Kidney tubule cell (primary cell): ENCODE measurements at regions not wholly inside any gene's neighbourhood (a gene's known extent, or its start where the extent isn't known, plus 50 kb on each side); places are given as distances from the start of the nearest gene placed in this dataset.
"Not testable (repeated sequence)": the region's sequence is repeated elsewhere in the genome, so short reads cannot be mapped to it uniquely, and the experiment has no call there.

Experiments
- DNase-seq: peaks from one replicate; pipeline ENCODE4 v3.0.0-alpha.2; 2018; ENCODE audit warnings: low spot score

DNA sequence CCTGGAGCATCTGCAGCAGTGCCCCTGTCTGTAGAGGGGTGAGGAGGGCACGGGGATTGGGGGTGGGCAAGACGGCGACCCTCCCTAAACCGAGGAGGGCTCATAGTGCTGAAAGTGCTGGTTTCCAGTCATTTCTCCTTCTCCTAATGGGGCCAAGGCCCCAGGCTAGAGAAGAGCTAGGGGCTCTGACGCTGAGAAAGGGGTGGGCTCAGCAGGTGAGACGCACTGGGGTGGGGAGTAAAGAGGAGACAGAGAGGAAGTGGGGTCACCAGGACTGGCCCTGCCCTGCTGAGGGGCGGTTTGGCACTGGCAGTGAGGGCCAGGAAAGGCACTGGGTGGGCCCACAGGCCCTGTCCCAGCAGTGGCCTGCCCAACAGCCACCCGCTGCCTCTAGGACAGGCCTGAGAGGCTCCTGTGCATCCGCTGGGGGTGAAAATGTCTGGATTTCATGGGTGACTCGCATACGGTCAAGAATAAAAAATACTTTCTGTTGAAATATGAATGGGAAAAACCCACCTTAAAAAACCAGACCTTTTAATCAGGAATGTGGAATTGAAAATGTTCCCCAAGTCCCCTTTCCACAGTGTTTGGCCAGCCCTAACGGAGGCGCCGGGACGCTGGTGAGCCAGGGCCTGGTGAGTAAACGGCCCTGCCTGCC is 122.4 kb upstream of the SMURF2 start:
- no peak for DNase-seq

GRCh38 chr17:64783556-64784352 is 121.6 kb upstream of the SMURF2 start:
- DNase-seq: no peak

GRCh38 chr17:64783031-64783461 is 120.9 kb upstream of the SMURF2 start:
- DNase-seq: no peak

GRCh38 chr17:64781810-64782555 is 119.9 kb upstream of the SMURF2 start:
- no peak for DNase-seq

DNA sequence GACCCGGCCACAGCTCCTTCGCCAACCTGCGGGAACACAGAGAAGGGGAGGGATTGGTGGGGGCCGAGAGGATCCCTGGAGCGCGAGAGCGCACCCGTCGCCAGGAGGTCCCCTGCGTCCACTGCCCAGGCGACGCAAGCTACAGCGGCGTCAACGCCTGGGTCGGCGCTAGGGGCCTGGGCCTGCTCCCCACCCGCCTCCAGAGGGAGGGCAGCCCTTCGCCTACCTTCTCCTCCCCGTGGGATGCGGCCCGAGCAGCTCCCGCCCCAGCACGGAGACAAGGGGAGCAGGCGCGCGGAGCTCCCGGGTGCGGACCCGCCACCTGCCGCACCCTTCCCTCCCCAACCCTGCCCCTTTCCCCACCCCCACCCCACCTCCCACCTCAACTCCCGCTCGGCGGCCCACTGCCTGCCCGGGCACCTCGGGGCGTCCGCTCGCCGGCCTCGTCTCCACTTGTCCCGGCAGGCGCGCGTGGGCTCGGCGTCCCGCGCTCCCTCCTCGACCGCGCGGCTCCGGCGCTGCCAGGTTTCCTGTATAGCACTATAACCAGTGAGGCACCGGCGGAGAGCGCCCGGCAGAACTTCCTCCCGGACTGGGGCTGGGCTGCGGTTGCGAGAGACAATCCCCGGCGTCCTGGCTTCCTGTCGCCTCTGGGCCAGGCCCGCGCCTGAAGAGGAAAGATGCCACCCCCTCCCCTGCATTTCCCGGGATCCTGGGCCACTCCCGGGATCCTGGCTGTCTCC is 119.1 kb upstream of the SMURF2 start:
- peak; percentile 71 for DNase-seq

- DNase-seq: peak; percentile 87
These were observed 118.2 kb upstream of the SMURF2 start for GRCh38 chr17:64780096-64781013.

DNA sequence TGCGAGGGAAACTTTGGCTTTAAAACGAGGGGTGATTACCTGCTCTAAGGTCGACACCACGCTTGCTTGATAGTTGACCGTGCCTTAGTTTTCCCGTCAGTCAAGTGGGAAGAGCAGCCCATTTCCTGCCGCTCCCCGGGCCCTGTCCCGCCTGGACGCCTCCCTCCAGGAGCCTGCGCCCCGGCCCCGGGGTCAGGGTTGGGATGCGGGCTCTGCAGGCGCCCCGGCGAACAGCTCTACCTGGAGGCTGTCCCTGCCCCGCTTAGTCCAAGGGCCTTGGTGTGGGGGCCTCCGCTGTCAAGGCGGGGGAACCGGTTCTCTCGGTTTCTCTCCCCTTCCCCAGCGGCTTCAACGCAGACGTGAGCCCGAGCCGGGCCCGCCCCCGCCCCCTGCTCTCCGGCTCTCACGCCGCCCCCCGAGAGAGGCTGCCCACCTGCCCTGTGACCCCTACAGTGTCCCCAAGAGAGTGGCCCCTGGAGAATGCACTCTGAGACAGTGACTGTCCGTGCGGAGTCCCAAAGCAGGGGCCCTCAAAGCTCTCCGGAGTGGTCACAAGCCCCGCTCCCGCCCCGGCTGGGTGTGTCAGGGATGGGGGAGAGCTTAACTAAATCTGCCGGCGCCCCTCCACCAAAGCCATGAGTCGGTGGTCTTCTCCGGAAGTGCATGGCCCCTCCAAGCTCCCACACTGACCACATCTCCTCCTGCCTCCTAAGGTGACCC is 117.4 kb upstream of the SMURF2 start:
- DNase-seq: no peak

- DNase-seq: not testable (repeated sequence)
These were observed 116.9 kb upstream of the SMURF2 start for GRCh38 chr17:64779098-64779375.

GRCh38 chr17:64778240-64779097 is 116.4 kb upstream of the SMURF2 start:
- DNase-seq: peak; percentile 36

DNA sequence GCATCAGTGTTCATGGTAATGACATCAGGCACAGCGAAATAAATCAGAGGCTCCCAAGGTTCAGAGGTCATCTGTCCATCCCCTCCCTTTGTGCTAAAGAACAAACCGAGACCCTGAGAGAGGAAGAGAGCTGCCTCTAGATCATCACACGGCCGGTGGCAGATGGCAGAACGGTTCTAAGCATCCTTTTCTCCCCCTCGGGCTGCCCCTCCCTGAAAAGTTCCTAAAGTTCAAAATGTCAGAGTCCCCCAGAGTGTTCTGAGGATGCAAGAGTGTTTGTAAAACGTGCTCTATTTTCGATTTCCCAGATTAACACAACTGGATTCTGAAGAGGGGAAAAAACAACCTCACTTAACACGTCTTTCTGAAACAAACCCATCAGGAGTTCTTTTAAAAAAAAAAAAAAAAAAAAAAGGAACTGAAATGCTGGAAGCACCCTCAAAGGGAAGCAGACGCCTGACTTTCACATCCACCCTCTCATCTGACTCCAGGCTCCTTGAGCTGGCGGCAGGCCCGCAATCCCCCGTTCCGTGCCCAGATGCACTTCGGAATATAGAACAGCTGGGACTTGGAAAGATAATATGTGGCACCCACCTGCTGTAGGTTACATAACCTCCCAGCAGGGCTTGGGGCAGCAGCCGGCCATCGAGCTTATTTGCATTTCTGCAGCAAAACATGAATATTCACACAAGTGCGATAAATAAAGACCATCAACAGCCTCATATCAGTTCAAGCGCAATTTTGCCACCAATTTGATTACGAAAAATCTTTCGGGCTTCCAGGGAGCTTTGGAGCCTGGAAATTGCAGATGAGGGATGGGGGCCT is 115.5 kb upstream of the SMURF2 start:
- DNase-seq: peak; percentile 26

- peak; percentile 84 for DNase-seq
These were observed 114.8 kb upstream of the SMURF2 start for GRCh38 chr17:64776720-64777414.

DNA sequence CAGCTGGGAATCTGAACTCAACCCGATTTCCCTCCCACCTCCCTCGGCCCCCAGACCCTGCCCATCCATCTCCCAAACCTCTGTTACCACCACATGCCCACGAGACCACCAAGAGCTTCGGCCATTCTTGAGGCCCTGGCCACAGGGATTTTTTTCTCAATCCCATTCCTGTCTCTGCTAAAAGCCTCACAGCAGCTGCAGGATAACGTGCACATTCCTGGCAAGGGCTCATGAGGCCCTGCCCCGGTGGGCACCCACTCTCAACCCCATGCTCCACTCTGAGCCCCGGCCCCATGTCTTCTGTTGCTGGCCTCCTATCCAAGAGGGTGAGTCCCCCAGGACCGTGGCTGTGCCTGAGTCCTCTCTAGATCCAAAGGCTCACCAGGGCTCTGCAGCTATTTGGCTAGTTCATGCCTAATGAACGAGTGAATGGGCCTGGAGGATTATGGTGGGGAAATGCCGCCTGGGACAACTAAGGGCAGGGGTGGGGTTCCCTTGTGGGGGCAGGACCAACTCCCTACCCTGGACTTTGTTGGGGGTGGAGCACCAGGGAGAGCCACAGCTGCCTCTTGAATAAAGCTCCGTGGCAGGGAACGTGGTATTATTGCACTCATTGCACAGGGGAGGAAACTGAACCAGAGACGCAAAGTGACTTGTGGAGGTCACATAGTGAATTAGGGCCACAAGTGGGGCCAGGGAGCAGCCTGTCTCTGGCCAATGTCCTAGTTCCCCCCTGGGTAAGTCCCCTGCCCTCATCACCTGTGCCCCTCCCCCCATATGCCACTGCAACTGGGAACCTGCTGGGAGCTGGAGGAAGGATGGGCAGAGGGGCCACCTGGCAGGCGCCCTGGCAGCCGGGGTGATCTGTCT is 113.8 kb upstream of the SMURF2 start:
- DNase-seq: no peak

DNA sequence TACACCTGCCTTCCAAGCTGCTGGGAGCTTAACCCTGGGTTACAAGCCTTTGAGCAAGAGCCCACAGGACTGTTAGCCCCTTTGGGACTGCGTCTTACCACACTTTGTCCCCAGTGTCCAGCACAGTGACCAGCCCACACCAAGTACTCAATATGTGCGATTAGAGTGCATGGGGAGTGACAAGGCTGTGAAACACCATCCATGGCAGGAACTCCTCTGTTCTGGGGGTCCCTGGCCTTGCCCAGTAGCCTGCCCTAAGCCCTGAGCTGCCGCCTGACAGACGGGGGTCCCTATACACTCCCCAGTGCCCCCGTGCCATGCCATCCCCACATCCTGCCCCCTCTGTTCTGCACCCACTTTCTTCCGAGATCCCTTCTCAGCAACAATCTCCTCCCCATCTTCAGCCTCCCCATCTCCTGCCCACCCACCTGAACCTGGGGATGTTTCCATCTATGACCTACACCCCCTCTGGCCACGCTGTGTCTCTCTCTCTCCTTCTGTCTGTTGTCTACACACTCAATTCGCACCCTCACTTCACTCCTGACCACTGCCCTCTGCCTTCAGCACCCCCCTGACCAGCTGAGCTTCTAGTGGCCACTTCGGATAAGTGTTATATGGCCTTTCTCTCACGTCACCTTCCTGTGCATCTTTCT is 112.9 kb upstream of the SMURF2 start:
- no peak for DNase-seq

- peak; percentile 92 for DNase-seq
These were observed 112.0 kb upstream of the SMURF2 start for GRCh38 chr17:64773836-64774761.

GRCh38 chr17:64773386-64773835 is 111.3 kb upstream of the SMURF2 start:
- DNase-seq: no peak
